GM21515 (cell line): ENCODE measurements at regions not wholly inside any gene's neighbourhood (a gene's known extent, or its start where the extent isn't known, plus 50 kb on each side); places are given as distances from the start of the nearest gene placed in this dataset.

Experiments used
- ATAC-seq: cut with Tn5 transposase; IDR thresholded peaks from one replicate; pipeline ENCODE4 v1.9.1; 2021; ENCODE audit not compliant: unreplicated experiment

DNA sequence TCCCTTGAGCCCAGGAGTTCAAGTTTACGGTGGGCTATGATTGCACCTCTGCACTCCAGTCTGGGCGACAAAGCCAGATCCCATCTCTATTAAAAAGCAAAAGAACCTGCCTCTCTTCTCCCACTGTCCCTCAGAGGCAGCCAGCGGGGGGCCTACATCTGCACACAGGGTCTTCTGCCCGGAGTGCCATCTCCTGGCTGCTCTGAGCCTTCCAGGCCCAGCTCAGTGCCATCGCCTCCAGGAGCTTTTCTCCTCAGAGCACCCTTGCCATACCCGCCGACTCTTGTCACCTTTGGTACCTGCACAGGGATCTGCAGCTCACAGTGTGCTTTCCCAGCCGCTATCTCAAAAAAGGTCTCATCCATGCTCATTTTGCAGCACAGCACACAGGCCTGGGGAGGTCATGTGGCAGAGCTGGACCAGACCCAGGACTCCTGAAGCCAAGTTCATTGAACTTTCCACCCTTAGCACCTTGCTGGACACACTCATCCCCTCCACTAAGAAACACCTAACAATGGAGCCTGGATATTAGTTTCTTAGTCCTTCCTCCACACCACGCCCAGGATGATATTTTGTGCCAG, 186.3 kb downstream of the HAUS1 start:
- ATAC-seq, result no peak

- no peak for ATAC-seq
These were observed 187.0 kb downstream of the HAUS1 start for GRCh38 chr18:46291149-46291548.

DNA sequence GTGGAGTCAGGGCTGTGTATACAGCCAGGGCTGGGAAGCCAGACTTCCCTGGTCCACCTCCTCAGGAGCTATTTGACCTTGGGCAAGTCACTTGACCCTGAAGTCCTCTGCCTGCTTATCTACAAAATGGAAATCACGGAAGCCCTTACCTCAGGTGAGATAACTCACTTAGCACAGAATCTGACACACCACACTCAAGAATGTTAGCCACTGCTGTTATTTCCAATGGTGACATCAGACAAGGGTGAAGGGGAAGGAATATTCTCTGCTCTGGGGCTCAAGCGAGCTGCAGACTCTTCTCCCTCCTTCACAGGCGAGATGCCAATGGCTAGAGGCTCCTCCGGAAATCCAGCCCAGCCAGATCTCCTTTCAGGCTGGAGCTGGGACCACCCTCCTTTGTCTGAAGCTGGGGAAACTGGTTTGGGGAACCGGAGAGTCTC, 189.6 kb downstream of the HAUS1 start:
- ATAC-seq, result no peak

DNA sequence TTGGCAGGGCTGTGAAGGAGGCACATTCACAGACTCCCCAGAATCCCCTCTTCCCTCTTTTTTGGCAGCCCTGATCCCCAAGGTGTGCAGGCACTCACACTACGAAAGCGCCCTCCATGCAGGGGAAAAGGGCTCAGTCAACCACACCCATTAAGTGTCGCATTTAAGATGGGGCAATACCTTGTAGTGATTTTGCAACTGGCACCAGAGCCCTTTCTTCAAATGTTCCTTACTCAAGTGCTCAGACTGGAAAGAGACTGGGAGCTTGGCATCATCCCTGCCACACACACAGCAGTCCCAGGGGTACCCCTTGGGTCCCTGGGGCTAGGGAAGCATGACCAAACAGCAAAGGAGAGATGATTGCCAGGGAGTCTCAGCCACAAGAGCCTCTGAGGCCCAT, 190.1 kb downstream of the HAUS1 start:
- ATAC-seq, result no peak

- ATAC-seq, result no peak
These were observed 190.6 kb downstream of the HAUS1 start for GRCh38 chr18:46294751-46295150.

- no peak for ATAC-seq
These were observed 191.2 kb downstream of the HAUS1 start for GRCh38 chr18:46295416-46295815.

GRCh38 chr18:46296656-46297055, 192.5 kb downstream of the HAUS1 start:
- ATAC-seq, result no peak

- ATAC-seq, result no peak
These were observed 192.9 kb downstream of the HAUS1 start for GRCh38 chr18:46297124-46297523.

GRCh38 chr18:46297621-46298020, 193.4 kb downstream of the HAUS1 start:
- no peak for ATAC-seq

GRCh38 chr18:46298511-46298910, 194.3 kb downstream of the HAUS1 start:
- no peak for ATAC-seq

GRCh38 chr18:46299465-46300008, 195.4 kb downstream of the HAUS1 start:
- no peak for ATAC-seq

DNA sequence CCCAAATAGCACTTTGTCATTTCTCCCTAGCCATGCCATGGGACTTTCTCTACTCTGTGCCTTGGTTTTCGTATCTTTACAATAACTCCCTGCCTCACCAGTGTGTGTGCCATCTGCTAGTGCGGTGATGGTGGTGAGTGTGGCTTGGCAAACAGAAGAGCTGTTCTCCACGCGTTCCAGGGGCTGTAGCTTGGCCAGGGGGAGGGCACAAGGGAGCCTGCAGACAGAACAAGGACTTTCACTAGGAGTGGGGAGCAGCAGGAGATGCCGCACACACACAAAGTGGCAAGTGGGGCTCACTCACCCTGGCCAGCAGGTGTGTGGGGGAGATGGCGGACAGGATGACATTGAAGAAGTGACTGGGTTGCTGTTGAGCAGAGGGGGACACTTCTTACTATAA, 196.9 kb downstream of the HAUS1 start:
- ATAC-seq, result no peak

DNA sequence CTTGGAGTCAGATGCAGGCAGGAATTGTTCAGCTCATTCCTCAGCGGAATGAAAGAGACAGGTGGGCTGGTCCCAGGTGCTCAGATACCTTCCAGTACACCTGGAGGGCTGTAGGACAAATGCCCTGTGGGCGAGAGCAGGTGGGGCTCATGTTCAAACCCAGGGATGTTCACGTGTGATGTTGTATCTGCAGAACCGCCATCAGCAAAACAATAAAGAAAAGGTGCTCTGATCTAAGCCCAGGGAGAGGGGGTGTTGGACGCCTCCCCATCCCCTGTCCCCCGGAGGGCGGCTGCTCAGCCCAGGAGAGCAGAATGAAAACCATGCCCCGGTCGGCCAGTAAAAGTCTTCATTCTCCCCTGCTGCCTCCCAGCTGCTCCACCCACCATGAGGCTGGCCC, 197.4 kb downstream of the HAUS1 start:
- ATAC-seq, result no peak

DNA sequence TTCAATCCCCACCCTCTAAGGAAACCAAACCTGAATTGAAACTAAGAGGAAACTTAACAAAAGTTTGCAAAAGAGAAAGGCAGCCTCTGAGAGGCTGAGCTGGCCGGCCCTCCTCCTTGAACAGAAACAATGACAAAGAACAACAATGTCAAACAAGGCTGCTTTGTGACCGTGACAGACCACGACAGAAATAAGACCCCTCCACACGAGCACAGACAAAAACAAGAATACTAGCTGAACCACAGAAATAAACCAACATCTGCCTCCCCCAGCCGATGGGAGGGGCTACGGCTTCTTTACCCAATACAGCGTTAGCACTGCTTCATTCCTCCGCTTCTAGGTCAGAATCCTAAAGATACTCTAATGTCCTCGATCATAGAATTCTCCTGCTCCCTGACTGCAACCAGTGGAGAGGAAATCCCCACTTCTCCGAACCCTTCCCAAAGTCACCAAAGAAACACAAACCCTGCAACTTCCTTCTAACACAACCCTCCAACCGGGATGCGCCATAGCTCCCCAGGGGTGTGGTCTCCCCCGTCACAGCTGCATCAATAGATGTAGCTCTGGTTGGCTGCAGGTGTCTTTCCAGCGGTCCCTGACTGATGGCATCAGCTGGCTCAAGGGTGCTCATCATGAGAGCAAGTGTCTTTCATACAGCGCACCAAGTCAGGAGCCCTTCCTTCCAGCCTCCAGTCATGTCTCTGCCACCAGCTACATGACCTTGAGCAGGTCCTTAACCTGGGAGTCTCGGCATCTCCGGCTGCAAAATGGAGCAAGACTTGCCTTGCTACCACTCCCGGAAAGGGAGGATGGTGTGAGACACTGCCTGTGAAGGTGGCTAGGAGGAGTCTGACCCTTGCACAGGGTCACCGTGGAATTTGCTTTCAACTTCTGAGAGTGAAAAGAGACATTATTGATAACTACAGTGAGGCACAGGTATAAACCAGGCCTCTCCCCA, 198.6 kb downstream of the HAUS1 start:
- ATAC-seq, result no peak

- no peak for ATAC-seq
These were observed 206.1 kb downstream of the HAUS1 start for GRCh38 chr18:46310258-46310657.

DNA sequence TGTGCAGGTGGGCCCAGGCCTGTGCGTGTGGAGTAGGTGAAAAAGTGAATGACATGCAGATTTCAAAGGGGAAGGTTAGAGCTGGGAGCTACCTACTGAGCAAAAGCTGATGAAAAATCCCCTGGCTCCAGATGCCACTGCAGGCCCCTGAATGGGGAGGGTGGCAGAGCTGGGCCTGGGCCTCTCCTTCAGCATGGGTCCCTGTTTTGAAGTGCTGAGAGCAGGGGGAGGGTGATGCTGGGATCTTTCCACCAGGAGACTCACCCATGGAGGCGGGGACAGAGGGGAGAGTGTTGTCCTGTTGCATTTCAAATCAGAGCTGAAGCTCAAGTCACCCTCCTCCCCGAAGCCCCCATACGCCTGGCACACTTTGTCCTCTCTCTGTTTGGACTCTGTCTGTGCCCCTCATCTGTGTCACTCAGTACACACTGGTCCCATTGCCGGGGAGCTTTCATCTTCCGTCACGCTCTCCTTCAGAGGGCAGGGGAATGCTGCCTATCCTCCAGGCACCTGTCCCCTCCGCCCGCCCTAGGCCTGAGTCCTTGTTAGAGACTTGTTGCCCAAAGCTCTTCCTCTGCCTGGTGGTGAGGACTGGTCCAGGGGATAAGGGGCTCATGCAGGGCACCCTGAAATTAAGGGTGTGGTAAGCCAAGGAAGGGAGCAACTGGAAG, 206.6 kb downstream of the HAUS1 start:
- ATAC-seq, result no peak

GRCh38 chr18:46311491-46311890, 207.3 kb downstream of the HAUS1 start:
- ATAC-seq, result no peak

GRCh38 chr18:46312221-46312620, 208.0 kb downstream of the HAUS1 start:
- ATAC-seq, result no peak

DNA sequence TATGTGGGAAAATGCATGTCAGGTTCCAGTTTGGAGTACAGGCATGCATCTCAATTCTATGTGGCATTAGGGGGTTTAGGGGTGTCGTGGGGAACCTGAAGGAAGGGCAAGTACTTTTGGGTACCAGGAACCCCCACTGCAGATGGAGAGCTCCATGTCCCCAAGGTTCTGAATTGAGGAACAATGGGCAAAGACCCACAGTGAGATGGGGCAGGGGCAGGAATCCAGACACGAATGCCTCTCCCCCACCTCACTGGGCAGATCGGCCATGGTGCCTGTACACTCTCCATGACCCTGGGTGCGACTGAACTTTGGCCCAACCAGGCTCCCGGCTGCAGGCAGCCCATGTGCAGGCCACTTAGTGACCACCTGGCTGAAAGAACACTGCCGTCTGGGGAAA, 209.3 kb downstream of the HAUS1 start:
- ATAC-seq, result no peak

GRCh38 chr18:46314011-46314410, 209.8 kb downstream of the HAUS1 start:
- no peak for ATAC-seq

GRCh38 chr18:46315161-46315560, 211.0 kb downstream of the HAUS1 start:
- ATAC-seq, result no peak

- ATAC-seq, result no peak
These were observed 214.2 kb downstream of the HAUS1 start for GRCh38 chr18:46318356-46318755.
